Fibroblast of lung (primary cell): ENCODE measurements at regions not wholly inside any gene's neighbourhood (a gene's known extent, or its start where the extent isn't known, plus 50 kb on each side); places are given as distances from the start of the nearest gene placed in this dataset.

Experiments used
- EZH2 ChIP-seq: IDR thresholded peaks from 2 replicates; pipeline ENCODE4 v1.5.1; 2012; ENCODE audit warnings: low read length, control low read depth, mild to moderate bottlenecking; ENCODE audit errors: missing control alignments
- TF ChIP-seq, protein P1 (sequence below), 2 donors: IDR thresholded peaks in 1 of 2; conservative IDR thresholded peaks in 1 of 2; 1 replicate in 1 of 2; 2 replicates in 1 of 2; pipeline ENCODE4 v1.5.1; 2011 to 2012; ENCODE audit warnings: low read length in 2 of 2, control low read depth in 1 of 2, inconsistent platforms in 1 of 2, low read depth in 1 of 2, mild to moderate bottlenecking in 1 of 2

- TF ChIP-seq, protein P1, sequence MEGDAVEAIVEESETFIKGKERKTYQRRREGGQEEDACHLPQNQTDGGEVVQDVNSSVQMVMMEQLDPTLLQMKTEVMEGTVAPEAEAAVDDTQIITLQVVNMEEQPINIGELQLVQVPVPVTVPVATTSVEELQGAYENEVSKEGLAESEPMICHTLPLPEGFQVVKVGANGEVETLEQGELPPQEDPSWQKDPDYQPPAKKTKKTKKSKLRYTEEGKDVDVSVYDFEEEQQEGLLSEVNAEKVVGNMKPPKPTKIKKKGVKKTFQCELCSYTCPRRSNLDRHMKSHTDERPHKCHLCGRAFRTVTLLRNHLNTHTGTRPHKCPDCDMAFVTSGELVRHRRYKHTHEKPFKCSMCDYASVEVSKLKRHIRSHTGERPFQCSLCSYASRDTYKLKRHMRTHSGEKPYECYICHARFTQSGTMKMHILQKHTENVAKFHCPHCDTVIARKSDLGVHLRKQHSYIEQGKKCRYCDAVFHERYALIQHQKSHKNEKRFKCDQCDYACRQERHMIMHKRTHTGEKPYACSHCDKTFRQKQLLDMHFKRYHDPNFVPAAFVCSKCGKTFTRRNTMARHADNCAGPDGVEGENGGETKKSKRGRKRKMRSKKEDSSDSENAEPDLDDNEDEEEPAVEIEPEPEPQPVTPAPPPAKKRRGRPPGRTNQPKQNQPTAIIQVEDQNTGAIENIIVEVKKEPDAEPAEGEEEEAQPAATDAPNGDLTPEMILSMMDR (conservative IDR thresholded peaks at IDR 0.05 in 1 of 2, IDR thresholded peaks at IDR 0.05 in 1 of 2; ENCODE audit: low read depth in 1 of 2, low read length in 2 of 2), result no peak
- no peak for TF ChIP-seq EZH2
Observed at GRCh38 chr4:138916763-138917162, 98.8 kb upstream of the NOCT start.
